HG03432 (cell line): ENCODE measurements at regions not wholly inside any gene's neighbourhood (a gene's known extent, or its start where the extent isn't known, plus 50 kb on each side); places are given as distances from the start of the nearest gene placed in this dataset.

ENCODE experiments used
- ATAC-seq: cut with Tn5 transposase; IDR thresholded peaks from one replicate; pipeline ENCODE4 v1.9.1; 2021; ENCODE audit warnings: mild to moderate bottlenecking, moderate library complexity; ENCODE audit not compliant: unreplicated experiment

DNA sequence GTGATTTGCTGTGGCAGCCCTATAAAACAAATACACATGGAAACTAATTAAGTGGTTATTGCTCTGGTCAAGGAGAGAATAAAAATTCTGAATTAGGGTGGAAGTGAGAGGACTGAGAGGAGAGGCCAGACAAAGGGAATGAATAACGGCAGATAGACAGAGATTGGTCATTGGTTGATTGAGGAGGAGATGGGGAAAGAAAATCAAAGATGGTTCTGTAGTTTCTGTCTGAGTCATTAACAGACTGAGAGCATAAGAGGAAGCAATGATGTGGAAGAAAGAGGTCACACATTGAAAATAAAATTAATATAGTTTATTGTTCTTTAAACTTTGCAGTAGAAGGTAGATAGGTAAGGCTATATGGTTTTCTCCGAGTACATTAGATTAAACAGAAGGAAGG lies 469.8 kb downstream of the ACTL7B start:
- no peak for ATAC-seq

DNA sequence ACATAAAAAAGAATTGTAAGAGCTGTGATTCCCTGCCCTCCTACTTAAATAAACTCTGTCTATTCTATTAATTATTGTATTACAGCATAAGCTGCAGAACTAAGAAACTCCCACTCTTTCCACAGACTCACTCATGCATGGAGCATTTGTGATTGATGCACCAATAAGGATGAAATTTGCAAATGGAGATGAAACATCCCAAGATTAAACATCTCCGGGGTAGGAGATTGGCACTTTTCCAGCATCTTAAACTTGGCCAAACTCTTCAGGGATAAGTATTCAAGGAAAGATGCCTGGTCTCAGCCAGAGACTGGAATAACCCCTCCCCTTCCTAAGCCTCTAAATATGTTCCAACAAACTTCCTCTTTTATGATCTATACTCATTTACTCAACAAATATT lies 472.0 kb downstream of the ACTL7B start:
- ATAC-seq, result no peak

GRCh38 chr9:108382310-108382709 lies 473.5 kb downstream of the ACTL7B start:
- no peak for ATAC-seq

DNA sequence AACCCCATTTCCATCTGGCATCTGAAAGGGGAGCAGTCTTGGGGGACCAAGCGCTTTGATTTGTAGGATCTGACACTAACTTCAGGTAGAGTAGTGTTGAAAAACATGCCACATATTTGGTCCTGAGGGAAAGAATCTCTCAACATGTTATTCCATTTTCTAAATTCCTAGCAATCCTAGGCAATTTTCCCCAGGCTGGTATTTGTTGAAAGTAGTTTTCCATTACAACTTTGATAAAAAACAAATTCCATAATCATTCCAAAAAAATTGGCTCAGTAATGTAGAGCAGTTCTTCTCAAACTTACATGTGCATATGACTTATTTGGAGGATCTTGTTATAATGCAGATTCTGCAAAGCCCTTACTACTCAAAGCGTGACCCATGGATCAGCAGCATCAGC lies 477.9 kb downstream of the ACTL7B start:
- no peak for ATAC-seq

GRCh38 chr9:108377382-108377781 lies 478.4 kb downstream of the ACTL7B start:
- no peak for ATAC-seq

DNA sequence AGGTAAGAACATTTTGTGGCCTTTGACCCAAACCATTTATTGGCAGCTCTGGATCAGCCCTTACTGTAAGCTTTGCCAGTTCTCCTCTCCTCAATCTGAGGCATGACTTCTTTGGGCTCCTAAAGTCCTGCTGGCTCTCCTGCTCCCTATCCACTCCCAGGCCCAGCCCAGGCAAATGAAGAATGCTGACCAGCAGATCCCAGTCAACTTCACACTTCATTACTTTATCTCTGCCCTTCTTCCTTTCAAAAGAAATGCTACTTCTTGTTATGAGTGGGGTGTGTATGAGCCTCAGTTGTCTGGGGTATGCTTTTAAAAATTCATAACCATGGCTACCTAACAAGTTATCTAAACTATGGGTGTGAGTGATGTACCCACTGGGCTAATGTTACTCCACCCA lies 479.6 kb downstream of the ACTL7B start:
- no peak for ATAC-seq

DNA sequence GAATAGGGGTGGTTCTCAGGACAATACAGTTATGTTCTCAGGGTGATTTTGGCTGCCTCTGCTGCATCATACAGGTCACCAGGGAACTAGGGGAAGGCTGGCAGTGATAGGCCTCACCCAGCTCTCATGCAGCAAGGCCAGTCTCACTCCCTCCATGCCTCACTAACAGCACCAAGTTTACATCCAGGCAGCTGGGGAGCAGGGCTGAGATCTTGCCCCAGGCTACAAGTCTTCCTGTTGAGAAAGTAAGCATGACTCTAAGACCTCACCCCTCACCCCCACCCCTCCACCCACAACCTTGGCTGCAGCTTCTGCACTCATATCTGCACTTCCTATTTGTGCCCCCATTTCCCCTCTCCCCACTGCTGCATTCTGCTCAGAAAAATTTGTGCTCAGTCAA lies 481.2 kb downstream of the ACTL7B start:
- ATAC-seq, result no peak

GRCh38 chr9:108367188-108367587 lies 488.6 kb downstream of the ACTL7B start:
- ATAC-seq, result no peak

- ATAC-seq, result no peak
These were observed 492.5 kb downstream of the ACTL7B start for GRCh38 chr9:108363311-108363710.

DNA sequence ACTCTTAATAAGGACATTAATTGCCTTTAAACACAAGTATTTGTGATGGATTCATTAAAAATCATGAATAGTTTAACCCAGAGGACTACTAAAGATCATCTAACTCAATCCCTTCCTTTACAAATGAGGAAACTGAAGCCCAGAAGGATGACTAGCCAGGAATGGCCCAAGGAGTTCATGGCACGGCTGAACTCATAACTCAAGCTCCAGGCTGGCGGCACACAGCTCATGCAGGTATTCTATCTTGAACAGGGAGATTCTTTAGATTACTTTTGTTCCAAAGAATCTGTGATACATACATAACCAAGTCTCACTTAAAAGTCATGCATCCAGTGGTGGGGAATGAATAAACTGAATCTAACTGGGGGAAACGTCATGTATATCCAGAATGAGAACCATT lies 495.5 kb downstream of the ACTL7B start:
- no peak for ATAC-seq

GRCh38 chr9:108356806-108357205 lies 499.0 kb downstream of the ACTL7B start:
- ATAC-seq, result no peak

- ATAC-seq, result no peak
These were observed 504.2 kb downstream of the ACTL7B start for GRCh38 chr9:108351571-108351970.

- no peak for ATAC-seq
These were observed 508.2 kb downstream of the ACTL7B start for GRCh38 chr9:108347463-108348188.

DNA sequence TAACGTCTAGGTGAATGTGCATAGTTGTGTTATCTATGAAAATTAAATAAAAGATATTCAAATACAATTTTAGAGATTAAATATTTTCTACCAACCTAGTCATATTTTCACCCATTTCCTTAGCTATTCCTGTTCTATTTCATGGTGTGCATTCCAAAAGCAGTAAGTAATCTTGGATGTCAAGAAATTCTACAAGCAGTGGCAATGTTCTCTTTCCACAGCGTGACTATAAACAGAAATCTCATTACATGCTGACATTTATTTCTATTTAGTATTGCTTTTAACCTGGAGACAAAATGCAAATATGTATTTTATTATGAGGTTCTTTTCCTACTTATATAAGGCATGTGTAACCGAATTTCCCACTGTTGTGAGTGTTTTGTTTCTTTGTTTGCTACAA lies 510.0 kb downstream of the ACTL7B start:
- ATAC-seq, result no peak

DNA sequence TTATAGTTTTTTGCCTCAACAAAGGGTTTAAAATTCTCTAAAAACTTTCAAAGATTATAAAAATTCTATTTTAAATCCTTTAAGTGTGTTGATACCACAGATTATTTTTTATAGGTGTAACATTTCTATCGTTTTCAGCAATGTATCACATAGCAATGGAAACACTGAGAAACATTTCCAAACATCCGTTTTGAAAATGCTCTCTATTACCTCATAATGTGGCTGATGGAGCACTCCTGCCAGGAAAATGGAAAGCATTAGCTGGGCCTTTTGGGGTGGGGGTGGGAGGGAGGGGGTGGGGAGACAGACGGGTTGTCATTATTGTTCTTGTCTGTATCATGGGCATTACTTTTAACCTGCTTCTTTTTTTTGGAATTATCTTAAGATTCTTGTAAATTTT lies 516.5 kb downstream of the ACTL7B start:
- ATAC-seq, result no peak

DNA sequence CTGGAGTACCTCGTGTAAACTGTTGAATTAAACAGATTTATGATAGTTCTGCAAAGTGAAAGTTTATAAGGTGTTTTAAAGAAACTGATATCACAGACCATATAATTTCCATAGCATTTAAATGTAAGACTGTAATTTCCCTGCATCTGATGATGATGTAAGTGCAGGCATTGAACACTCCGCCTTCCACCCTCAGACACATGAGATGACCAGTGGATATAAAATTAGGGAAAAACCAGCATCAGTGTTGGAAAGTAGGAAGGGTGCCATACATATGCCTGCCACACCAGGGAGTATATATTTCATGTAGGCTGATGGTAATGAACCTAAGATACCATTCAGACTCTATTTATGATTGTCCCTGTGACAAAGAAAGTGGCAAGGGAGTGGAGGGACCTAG lies 519.2 kb downstream of the ACTL7B start:
- ATAC-seq, result no peak

- no peak for ATAC-seq
These were observed 522.2 kb downstream of the ACTL7B start for GRCh38 chr9:108333530-108333983.

DNA sequence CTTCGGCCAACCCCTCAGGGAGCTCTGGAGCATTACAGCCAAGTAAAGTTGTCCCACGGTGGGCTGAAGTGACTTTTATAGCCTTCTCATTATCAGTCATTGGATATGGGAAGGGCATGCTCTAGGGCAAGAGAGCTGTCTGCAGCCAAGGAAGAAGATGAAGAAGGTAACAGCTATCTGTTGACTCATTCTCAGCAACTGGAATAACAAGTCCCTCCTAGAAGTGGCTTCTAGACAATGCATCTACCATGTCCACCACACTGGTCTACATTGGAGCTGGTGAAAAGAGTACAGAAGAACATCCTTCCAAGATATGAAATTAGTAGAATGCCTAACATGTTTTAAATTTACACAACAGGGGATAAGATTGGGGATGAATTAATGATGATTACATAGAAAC lies 524.2 kb downstream of the ACTL7B start:
- no peak for ATAC-seq

DNA sequence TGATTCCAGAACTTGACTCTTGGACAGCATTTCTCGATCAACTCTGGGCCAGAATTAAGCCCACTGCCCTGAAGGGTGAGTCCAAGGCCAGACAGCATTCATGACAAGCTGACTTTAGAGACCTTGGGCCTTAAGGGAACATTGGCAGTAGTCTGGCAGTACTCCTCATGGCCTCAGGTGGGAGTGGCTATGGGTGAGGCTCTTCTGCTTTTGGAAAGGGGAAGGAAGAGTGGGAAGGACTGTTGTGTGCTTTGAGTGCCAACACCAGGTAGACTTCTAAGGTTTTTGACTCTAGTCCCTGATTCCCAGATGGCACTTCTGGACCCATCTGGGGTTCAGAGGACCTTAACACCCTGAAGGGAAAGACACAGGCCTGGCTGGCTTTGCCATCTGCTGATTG lies 530.4 kb downstream of the ACTL7B start:
- no peak for ATAC-seq

- no peak for ATAC-seq
These were observed 532.2 kb downstream of the ACTL7B start for GRCh38 chr9:108323615-108324014.

DNA sequence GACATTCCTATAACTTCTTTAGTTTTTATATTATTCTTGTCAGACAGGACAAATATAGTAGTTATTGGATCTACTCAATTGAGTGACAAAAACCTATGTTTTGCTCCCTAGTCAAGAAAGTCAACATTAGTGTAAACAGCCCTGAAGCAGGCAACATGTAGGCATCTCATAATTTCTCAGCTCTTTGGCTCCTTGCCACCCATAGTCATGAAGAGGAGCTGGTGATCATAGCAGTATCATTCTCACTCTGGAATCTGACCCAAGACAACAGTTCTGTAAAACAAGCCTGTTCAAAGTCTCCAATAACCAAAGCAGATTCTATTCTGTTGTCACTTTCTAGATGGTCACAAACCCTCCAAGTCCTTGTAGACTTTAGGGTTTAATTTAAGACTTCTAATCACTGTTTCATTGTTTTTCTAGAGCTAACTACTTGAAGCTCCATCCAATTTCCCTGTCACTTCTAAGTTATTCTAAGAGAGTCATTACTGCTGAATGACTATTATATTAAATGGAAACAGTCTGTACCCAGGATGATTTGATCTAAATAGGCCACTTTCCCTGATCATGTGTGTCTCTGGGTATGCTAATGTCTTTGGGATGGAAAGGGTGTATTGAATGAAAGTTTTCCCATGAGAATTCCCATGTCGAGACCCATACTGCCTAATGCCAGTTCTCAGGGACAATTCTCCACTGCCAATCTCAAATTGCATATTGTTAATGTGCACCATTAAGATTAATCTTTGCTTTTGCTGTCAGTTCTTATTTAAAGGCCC lies 533.3 kb downstream of the ACTL7B start:
- no peak for ATAC-seq

DNA sequence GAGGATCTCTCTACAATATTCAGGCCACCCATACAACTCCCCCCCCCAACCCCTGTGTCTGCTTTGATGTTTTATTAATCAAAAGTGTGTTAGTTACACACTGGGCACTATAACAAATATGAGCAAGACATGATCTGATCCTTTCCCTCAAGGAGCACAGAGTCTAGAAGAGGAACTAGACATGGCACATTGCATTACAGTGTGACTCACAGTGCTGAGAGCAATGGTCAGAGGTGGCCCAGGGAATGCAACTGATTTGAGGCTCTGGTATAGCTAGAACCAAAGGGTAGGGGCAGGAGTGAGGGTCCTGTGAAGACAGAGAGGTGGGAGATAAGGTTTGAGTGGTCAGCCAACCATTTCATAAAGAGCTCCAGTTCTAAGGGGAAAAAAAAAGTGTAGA lies 539.2 kb downstream of the ACTL7B start:
- no peak for ATAC-seq
